Skeletal muscle satellite cell (primary cell): ENCODE measurements at regions not wholly inside any gene's neighbourhood (a gene's known extent, or its start where the extent isn't known, plus 50 kb on each side); places are given as distances from the start of the nearest gene placed in this dataset.

Experiments used
- H3K27me3 ChIP-seq: 2 replicates; pipeline ENCODE4 v1.7.0; 2013; ENCODE audit warnings: low read length; ENCODE audit not compliant: control insufficient read depth, insufficient read depth
- H3K36me3 ChIP-seq: 2 replicates; pipeline ENCODE4 v1.7.0; 2013; ENCODE audit warnings: mild to moderate bottlenecking, control low read depth, low read length; ENCODE audit not compliant: insufficient read depth
- H3K4me1 ChIP-seq: 2 replicates; pipeline ENCODE4 v1.7.0; 2013; ENCODE audit warnings: low read length; ENCODE audit not compliant: control insufficient read depth, insufficient read depth
- H3K4me2 ChIP-seq: 2 replicates; pipeline ENCODE4 v1.7.0; 2013; ENCODE audit warnings: mild to moderate bottlenecking, low read length
- H3K4me3 ChIP-seq: 2 replicates; pipeline ENCODE4 v1.7.0; 2013; ENCODE audit warnings: low read length
- H3K9ac ChIP-seq: 2 replicates; pipeline ENCODE4 v1.7.0; 2013; ENCODE audit warnings: mild to moderate bottlenecking, low read depth, low read length, moderate library complexity
- H3K9me3 ChIP-seq: replicated peaks from 2 replicates; pipeline ENCODE4 v1.7.0; 2013; ENCODE audit warnings: mild to moderate bottlenecking, control low read depth, low read length

DNA sequence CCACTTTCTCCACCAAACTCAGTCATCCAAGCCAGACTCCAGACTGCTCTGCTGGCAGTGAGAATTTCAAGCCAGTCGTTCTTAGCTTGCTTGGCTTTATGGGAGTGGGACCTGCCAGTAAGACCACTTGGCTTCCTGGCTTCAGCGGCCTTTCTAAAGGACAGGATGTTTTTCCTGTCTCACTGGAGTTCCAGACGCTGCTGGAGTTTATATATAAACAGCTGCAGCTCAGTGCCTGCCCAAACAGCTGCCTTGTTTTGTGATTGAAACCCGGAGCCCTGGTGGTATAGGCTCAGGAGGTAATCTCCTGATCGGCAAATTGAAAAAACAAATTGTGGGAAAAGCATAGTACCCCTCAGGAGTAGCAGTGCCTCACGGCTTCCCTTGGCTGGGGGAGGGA lies 1165.8 kb upstream of the ADGRL3 start:
- Histone ChIP-seq H3K4me2 (no peak overlapping the region), H3K4me3 (no peak overlapping the region), H3K9ac (no peak overlapping the region), H3K9me3 (no peaks in the 10 kb centered on the region), H3K36me3 (no peaks in the 10 kb centered on the region), H3K27me3 (no peaks in the 10 kb centered on the region), H3K4me1 (no peaks in the 10 kb centered on the region)

DNA sequence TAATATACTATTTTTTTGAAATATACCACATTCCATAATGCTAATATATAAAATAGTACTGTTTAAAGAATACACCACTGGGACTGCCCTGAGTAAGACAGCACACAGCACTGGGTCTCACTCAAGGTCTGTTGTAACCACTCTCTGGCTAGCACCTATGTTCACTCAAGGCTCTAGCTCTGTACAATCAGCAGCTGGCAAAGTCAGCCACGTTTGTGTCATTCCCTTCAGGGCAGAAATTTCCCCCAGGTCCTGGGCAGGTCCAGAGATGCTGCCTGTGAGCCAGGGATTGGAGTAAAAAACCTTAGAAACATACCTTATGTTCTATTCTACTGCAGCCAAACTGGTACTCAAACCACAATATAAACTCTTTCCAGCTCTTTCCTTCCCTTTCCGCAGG lies 1160.2 kb upstream of the ADGRL3 start:
- Histone ChIP-seq H3K9ac (no peak overlapping the region), H3K4me1 (no peaks in the 10 kb centered on the region), H3K4me3 (no peak overlapping the region), H3K27me3 (no peaks in the 10 kb centered on the region), H3K36me3 (no peaks in the 10 kb centered on the region), H3K4me2 (no peak overlapping the region), H3K9me3 (peaks cover 8% of the 10 kb centered on the region)

DNA sequence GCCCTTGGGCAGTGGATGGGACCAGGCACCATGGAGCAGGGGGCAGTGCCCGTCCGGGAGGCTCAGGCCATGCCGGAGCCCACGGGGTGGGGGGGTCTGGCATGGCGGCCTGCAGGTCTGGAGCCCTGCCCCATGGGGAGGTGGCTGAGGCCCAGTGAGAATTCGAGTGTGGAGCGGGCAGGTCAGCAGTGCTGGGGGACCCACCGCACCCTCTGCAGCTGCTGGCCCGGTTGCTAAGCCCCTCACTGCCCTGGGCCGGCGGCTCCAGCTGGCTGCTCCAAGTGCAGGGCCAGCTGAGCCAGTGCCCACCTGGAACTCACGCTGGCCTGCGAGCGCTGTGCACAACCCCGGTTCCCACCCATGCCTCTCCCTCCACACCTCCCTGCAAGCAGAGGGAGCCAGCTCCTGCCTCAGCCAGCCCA lies 1157.9 kb upstream of the ADGRL3 start:
- Histone ChIP-seq H3K36me3 (no peaks in the 10 kb centered on the region), H3K4me2 (no peak overlapping the region), H3K27me3 (no peaks in the 10 kb centered on the region), H3K9me3 (peaks cover 8% of the 10 kb centered on the region), H3K9ac (no peak overlapping the region), H3K4me1 (no peaks in the 10 kb centered on the region), H3K4me3 (no peak overlapping the region)

DNA sequence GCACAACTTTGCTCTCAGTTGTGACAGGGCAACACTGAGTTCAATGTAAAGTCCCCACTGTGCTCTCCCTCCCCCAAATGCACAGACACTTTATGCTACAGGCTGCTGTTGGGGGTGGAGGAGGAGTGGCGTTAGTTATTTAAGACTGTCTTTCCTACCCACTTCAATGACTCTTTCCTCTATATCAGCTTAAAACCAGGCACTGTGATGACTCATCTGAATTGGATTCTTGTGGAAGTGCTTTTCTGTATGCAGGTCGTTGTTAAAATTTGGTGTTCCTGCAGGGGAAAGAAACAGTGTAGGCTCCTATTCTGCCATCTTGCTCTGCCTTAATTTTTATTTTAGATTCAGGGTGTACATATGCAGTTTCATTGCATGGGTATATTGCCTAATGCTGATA lies 1157.2 kb upstream of the ADGRL3 start:
- H3K27me3 ChIP-seq: no peaks in the 10 kb centered on the region
- no peak overlapping the region for H3K4me3 ChIP-seq
- no peak overlapping the region for H3K4me2 ChIP-seq
- H3K4me1 ChIP-seq: no peaks in the 10 kb centered on the region
- H3K9me3 ChIP-seq: peaks cover 8% of the 10 kb centered on the region
- no peak overlapping the region for H3K9ac ChIP-seq
- no peaks in the 10 kb centered on the region for H3K36me3 ChIP-seq

DNA sequence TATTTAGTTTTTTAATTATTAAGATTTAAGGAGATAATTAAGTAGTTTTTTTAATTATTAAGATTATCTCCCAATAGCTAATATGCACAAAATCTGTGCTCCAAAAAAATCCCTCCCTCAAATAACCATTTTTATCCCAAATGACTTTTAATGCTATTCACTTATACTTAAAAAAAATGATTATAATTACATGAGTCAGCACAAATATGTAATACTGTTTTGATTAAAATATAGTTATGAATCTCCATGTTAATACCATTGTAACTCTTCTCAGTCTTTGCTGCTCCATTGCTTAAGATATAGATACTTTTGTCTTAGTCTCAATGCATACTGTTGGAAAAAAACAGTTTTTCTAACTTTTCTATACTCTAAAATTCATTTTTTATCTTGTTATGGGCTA lies 1121.1 kb upstream of the ADGRL3 start:
- H3K4me2 ChIP-seq: no peak overlapping the region
- no peaks in the 10 kb centered on the region for H3K36me3 ChIP-seq
- H3K9me3 ChIP-seq: peaks cover 3% of the 10 kb centered on the region
- H3K9ac ChIP-seq: no peak overlapping the region
- H3K4me3 ChIP-seq: no peak overlapping the region
- H3K27me3 ChIP-seq: no peaks in the 10 kb centered on the region
- no peaks in the 10 kb centered on the region for H3K4me1 ChIP-seq

DNA sequence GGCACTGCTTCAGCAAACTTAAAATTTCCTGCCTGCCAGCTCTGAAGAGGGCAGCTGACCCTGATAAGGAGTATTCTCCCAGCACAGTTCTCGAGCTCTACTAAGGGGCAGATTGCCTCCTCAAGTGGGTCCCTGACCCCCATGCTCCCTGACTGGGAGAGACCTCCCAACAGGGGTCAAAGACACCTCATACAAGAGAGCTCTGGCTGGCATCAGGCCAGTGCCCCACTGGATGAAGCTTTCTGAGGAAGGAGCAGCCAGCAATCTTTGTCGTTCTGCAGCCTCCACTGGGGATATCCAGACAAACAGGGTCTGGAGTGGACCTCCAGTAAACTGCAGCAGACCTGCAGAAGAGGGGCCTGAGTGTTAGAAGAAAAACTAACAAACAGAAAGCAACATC lies 1118.3 kb upstream of the ADGRL3 start:
- H3K36me3 ChIP-seq: no peaks in the 10 kb centered on the region
- H3K4me3 ChIP-seq: no peak overlapping the region
- H3K27me3 ChIP-seq: no peaks in the 10 kb centered on the region
- H3K4me1 ChIP-seq: no peaks in the 10 kb centered on the region
- no peaks in the 10 kb centered on the region for H3K9me3 ChIP-seq
- H3K9ac ChIP-seq: no peak overlapping the region
- no peak overlapping the region for H3K4me2 ChIP-seq

DNA sequence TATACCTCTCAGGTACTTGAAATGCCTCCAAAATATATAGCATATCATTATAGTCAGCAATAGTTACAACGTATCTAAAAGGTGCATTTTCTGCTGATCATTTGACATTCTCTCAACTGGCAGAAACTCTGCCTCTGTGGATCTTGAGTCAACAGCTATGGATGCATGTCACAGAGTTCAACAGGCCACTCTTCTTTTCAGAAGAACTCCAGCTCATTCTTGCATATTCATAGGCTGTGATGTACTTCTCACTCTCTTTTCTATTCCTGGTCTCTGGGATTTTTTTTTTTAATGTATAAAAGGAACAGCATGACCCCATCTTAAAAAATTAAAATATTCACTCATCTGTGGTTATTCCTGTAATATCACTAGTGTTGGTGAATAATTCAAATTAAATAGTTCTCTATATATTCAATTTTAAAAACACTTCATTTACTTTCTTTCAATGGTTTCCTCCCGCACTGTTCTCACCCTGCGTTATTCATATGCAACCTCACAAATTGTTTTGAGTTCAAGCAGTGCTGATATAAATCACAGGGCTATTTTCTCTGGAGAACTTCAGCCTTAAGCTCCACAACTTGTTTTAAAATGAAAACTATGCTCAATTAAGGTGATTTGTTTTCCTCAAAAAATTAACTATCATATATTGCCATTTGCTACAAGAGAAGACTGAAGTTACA lies 1111.2 kb upstream of the ADGRL3 start:
- Histone ChIP-seq H3K36me3 (no peaks in the 10 kb centered on the region), H3K4me1 (no peaks in the 10 kb centered on the region), H3K4me2 (no peak overlapping the region), H3K4me3 (no peak overlapping the region), H3K27me3 (no peaks in the 10 kb centered on the region), H3K9me3 (no peaks in the 10 kb centered on the region), H3K9ac (no peak overlapping the region)

DNA sequence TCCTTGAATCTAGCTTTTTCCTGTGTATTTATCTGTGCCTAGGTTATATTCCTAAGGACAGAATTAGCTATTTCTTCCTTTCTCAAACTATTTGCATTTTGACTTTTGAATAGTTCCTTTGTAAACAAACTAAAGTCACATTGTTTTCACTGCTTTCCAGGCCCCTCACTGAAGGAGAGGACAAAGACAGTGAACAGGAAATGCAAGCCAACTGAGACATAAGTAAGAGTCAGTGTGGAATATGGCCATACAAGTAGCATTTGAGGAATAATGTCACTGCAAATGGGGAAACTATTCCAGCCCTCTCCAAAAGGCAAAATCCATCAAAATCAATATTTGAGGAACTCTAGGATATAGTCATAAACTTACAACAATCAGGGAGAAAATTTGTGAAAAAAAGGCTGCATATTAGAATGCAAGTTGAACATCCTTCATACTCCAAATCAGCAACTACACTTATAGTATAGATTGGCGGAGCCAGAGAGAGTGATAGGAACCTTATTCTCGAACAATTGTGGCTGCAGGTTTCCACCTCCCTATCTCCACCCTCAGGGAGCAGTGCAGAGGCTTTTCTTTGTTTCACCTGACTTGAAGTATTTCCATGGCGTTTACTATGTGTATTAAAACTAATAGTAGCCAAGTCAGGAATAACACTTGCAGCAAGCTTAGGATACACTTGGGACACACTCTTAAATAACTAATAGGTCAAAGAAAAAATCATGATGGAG lies 1110.4 kb upstream of the ADGRL3 start:
- no peak overlapping the region for H3K4me3 ChIP-seq
- no peaks in the 10 kb centered on the region for H3K36me3 ChIP-seq
- no peak overlapping the region for H3K9ac ChIP-seq
- no peaks in the 10 kb centered on the region for H3K9me3 ChIP-seq
- H3K27me3 ChIP-seq: no peaks in the 10 kb centered on the region
- no peak overlapping the region for H3K4me2 ChIP-seq
- no peaks in the 10 kb centered on the region for H3K4me1 ChIP-seq

DNA sequence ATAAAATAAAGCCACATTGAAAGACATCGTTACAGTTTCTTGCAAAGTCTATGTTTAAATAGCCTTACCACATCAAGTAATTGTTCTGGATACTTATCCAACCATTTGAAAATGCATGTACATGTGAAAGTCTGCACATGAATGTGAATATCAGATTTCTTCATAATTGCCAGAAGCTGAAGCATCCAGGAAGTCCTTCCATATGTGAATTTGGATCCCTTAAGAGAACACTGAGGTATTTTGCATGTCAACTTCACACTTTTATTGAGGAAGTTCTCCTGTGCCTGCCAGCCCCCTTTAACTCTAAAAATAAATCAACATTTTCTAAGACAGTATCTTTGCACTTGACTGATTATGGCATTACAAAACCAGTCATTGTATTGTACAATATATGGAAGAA lies 1103.5 kb upstream of the ADGRL3 start:
- Histone ChIP-seq H3K4me1 (no peaks in the 10 kb centered on the region), H3K36me3 (no peaks in the 10 kb centered on the region), H3K4me2 (no peak overlapping the region), H3K9me3 (no peaks in the 10 kb centered on the region), H3K4me3 (no peak overlapping the region), H3K27me3 (no peaks in the 10 kb centered on the region), H3K9ac (no peak overlapping the region)

DNA sequence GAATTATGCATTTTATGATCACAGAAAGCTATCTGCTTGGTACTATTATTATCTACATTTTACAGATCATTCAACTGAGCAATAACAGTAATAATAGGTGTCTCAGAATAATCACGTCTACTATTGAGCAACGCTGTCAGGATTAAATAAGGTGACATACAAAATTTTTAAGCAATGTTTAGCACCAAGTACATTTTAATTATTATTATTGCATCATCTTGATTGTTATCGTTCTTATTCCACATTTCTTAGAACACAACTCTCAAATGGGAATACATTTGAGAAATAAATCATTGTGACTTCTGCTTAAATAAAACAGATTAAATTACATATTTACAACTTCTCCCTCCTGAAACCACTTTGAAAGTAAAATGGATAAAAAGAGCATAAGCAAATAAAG lies 1083.5 kb upstream of the ADGRL3 start:
- Histone ChIP-seq H3K9ac (no peak overlapping the region), H3K4me2 (no peak overlapping the region), H3K4me3 (no peak overlapping the region), H3K36me3 (no peaks in the 10 kb centered on the region), H3K4me1 (no peaks in the 10 kb centered on the region), H3K9me3 (no peaks in the 10 kb centered on the region), H3K27me3 (no peaks in the 10 kb centered on the region)

DNA sequence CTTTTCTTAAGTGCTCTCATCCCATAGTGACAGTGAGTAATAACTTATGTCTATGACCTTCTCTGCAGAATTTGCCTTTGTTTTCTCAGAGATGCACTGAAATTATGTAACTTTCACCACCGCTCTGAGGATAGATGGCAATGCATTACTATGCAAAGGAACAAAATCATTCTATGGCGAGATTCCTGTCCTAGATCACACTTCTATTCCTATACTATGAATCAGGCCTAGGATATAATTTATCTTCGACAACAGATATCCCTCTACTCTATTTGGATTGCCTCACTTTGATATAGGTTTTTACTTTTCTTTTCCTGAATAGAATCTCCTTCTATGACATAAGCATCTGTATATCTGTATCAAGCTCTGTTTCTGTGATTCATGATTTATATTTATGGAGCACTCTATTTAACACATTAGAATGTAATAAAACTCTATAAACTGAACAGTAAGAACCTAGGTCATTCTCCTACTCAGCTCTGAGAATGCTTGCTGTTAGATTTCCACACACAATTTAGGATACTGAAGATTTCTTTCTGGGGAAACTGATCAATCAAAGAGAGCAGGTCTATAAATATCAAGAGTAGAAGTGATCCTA lies 1082.3 kb upstream of the ADGRL3 start:
- Histone ChIP-seq H3K9ac (no peak overlapping the region), H3K9me3 (no peaks in the 10 kb centered on the region), H3K4me1 (no peaks in the 10 kb centered on the region), H3K36me3 (no peaks in the 10 kb centered on the region), H3K27me3 (no peaks in the 10 kb centered on the region), H3K4me3 (no peak overlapping the region), H3K4me2 (no peak overlapping the region)

DNA sequence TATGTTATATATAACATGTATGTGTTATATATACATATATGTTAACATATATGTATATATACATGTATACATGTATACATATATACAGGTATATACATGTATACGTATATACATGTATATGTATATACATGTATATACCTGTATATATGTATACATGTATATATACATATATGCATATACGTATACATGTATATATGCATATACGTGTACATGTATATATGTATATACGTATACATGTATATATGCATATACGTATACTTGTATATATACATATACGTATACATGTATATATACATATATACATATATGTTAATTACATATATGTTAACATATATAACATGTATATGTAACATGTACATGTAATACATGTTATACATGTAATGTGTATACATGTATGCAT lies 1077.3 kb upstream of the ADGRL3 start:
- Histone ChIP-seq H3K4me1 (no peaks in the 10 kb centered on the region), H3K9ac (no peak overlapping the region), H3K9me3 (no peaks in the 10 kb centered on the region), H3K4me3 (no peak overlapping the region), H3K36me3 (no peaks in the 10 kb centered on the region), H3K27me3 (no peaks in the 10 kb centered on the region), H3K4me2 (no peak overlapping the region)
